ENCODE measurements at regions not wholly inside any gene's neighbourhood (a gene's known extent, or its start where the extent isn't known, plus 50 kb on each side); places are given as distances from the start of the nearest gene placed in this dataset.

- TF ChIP-seq THYN1 (CRISPR knock-in tag; IDR thresholded peaks at IDR 0.05; ENCODE audit: borderline replicate concordance, low read depth) (no peak), ZNF44 (CRISPR knock-in tag; IDR thresholded peaks at IDR 0.05) (no peak), POLR2A (IDR thresholded peaks at IDR 0.05; ENCODE audit: insufficient read depth in 1 of 2, low read depth in 2 of 2, low read length in 2 of 2) (no peak), ZIK1 (CRISPR knock-in tag; IDR thresholded peaks at IDR 0.05; ENCODE audit: borderline replicate concordance, low read depth) (no peak), SP1 (IDR thresholded peaks at IDR 0.05) (no peak), SP1 (CRISPR knock-in tag; IDR thresholded peaks at IDR 0.05) (no peak), EHMT2 (IDR thresholded peaks at IDR 0.05; ENCODE audit: borderline replicate concordance, low read depth, low read length) (no peak), FLYWCH1 (CRISPR knock-in tag; IDR thresholded peaks at IDR 0.05) (no peak), EZH2 (conservative IDR thresholded peaks at IDR 0.05; ENCODE audit: low read depth, low read length) (no peak), ZNF484 (CRISPR knock-in tag; IDR thresholded peaks at IDR 0.05; ENCODE audit: borderline replicate concordance, low read depth) (no peak), JUNB (CRISPR knock-in tag; IDR thresholded peaks at IDR 0.05; ENCODE audit: borderline replicate concordance) (no peak)
- TF ChIP-seq, protein P1, sequence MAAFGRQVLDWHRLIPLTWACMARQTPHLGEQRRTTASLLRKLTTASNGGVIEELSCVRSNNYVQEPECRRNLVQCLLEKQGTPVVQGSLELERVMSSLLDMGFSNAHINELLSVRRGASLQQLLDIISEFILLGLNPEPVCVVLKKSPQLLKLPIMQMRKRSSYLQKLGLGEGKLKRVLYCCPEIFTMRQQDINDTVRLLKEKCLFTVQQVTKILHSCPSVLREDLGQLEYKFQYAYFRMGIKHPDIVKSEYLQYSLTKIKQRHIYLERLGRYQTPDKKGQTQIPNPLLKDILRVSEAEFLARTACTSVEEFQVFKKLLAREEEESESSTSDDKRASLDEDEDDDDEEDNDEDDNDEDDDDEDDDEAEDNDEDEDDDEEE (CRISPR knock-in tag; IDR thresholded peaks at IDR 0.05) = no peak
- TF ChIP-seq, protein P2, sequence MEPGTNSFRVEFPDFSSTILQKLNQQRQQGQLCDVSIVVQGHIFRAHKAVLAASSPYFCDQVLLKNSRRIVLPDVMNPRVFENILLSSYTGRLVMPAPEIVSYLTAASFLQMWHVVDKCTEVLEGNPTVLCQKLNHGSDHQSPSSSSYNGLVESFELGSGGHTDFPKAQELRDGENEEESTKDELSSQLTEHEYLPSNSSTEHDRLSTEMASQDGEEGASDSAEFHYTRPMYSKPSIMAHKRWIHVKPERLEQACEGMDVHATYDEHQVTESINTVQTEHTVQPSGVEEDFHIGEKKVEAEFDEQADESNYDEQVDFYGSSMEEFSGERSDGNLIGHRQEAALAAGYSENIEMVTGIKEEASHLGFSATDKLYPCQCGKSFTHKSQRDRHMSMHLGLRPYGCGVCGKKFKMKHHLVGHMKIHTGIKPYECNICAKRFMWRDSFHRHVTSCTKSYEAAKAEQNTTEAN (CRISPR knock-in tag; conservative IDR thresholded peaks at IDR 0.05) = no peak
Observed at GRCh38 chr6:165872811-165873210, 209.8 kb upstream of the PDE10A start (continued).

- ChIA-PET POLR2A (no interaction called here), CTCF (ENCODE audit: low intra/inter-chr PET ratio, low total read pairs) (no interaction called here)
- no TSS peak for BruUV-seq (replicated peaks)
- no peaks in the 10 kb centered on the region for H3K4me1 ChIP-seq (ENCODE audit: insufficient read depth, low read length)
- H3K79me2 ChIP-seq (ENCODE audit: insufficient read depth, low read length) = no peaks in the 10 kb centered on the region
- no peak overlapping the region for H3K9ac ChIP-seq (ENCODE audit: insufficient read depth, low read depth, low read length)
- no peak overlapping the region for H3K27ac ChIP-seq (ENCODE audit: extremely low read length, insufficient read depth, low read length)
- H3K27me3 ChIP-seq (ENCODE audit: control insufficient read depth in 1 of 2, insufficient read depth in 2 of 2, low read length in 2 of 2) = peaks cover 0 to 4% of the 10 kb centered on the region in 2 experiments; a peak in 1 of 5 replicates
- in situ Hi-C loops (cut with HindIII; ENCODE audit: extremely low pct_ligation_motif_present, low pct_unique_long_range_greater_than_20kb) = no loop called here
- no peak overlapping the region for H2AFZ ChIP-seq (ENCODE audit: low read length)
- H3K36me3 ChIP-seq (replicated peaks in 1 of 2; ENCODE audit: control insufficient read depth in 1 of 2, insufficient read depth in 2 of 2, low read length in 2 of 2) = no peaks in the 10 kb centered on the region
- ATAC-seq = no peak
- no peak overlapping the region for H3K4me3 ChIP-seq (replicated peaks in 1 of 3; ENCODE audit: insufficient read depth in 1 of 3, low read depth in 2 of 3, low read length in 3 of 3)
- 20% methylated on average over 3 of the region's 3 CpGs for WGBS (ENCODE audit: low lambda C conversion rate)
- no peaks in the 10 kb centered on the region for H4K20me1 ChIP-seq (ENCODE audit: insufficient read depth, low read length)
- no peak overlapping the region for H3K4me2 ChIP-seq (ENCODE audit: low read depth, low read length)
- H3K9me3 ChIP-seq (ENCODE audit: low read length) = peaks cover 9% of the 10 kb centered on the region
- intact Hi-C loops (cut with micrococcal nuclease; ENCODE audit: unreplicated experiment) = no loop called here
- DNase-seq (ENCODE audit: low spot score) = no peak
- FAIRE-seq = no peak
- no peak for TF ChIP-seq NBN (conservative IDR thresholded peaks at IDR 0.05)
- no peak for TF ChIP-seq EP300 (IDR thresholded peaks at IDR 0.05; ENCODE audit: low read depth in 2 of 2, low read length in 2 of 2)
- no peak for TF ChIP-seq EP300 (CRISPR knock-in tag; IDR thresholded peaks at IDR 0.05; ENCODE audit: borderline replicate concordance)
- TF ChIP-seq ZBTB7A (CRISPR knock-in tag; IDR thresholded peaks at IDR 0.05) = no peak
- TF ChIP-seq, protein P3, sequence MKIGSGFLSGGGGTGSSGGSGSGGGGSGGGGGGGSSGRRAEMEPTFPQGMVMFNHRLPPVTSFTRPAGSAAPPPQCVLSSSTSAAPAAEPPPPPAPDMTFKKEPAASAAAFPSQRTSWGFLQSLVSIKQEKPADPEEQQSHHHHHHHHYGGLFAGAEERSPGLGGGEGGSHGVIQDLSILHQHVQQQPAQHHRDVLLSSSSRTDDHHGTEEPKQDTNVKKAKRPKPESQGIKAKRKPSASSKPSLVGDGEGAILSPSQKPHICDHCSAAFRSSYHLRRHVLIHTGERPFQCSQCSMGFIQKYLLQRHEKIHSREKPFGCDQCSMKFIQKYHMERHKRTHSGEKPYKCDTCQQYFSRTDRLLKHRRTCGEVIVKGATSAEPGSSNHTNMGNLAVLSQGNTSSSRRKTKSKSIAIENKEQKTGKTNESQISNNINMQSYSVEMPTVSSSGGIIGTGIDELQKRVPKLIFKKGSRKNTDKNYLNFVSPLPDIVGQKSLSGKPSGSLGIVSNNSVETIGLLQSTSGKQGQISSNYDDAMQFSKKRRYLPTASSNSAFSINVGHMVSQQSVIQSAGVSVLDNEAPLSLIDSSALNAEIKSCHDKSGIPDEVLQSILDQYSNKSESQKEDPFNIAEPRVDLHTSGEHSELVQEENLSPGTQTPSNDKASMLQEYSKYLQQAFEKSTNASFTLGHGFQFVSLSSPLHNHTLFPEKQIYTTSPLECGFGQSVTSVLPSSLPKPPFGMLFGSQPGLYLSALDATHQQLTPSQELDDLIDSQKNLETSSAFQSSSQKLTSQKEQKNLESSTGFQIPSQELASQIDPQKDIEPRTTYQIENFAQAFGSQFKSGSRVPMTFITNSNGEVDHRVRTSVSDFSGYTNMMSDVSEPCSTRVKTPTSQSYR (CRISPR knock-in tag; IDR thresholded peaks at IDR 0.05; ENCODE audit: borderline replicate concordance) = no peak
- TF ChIP-seq E2F5 (CRISPR knock-in tag; conservative IDR thresholded peaks at IDR 0.05) = no peak
- TF ChIP-seq MEIS2 (CRISPR knock-in tag; IDR thresholded peaks at IDR 0.05) = no peak
Observed at GRCh38 chr6:165872311-165872710, 209.3 kb upstream of the PDE10A start.
